DOHH2 (cell line): ENCODE measurements at regions not wholly inside any gene's neighbourhood (a gene's known extent, or its start where the extent isn't known, plus 50 kb on each side); places are given as distances from the start of the nearest gene placed in this dataset.

ENCODE experiments used
- H3F3A ChIP-seq: fragments of 200-600 bp; sonication (generic), shearing (Covaris generic); 2 replicates; pipeline ENCODE4 v1.6.0; 2016; ENCODE audit warnings: antibody characterized with exemption, mild to moderate bottlenecking; ENCODE audit not compliant: control insufficient read depth, insufficient read depth
- H3K27ac ChIP-seq: fragments of 200-600 bp; sonication (generic); 2 replicates; pipeline ENCODE4 v1.5.1; 2014; ENCODE audit warnings: low read depth, mild to moderate bottlenecking, low read length, moderate library complexity
- H3K27me3 ChIP-seq: fragments of 200-600 bp; sonication (generic); 2 replicates; pipeline ENCODE4 v1.6.1; 2014; ENCODE audit warnings: mild to moderate bottlenecking, low read length, mixed read lengths; ENCODE audit not compliant: control insufficient read depth
- H3K36me3 ChIP-seq: fragments of 200-600 bp; sonication (generic); 2 replicates; pipeline ENCODE4 v1.6.1; 2014; ENCODE audit warnings: mild to moderate bottlenecking, low read length, moderate library complexity, mixed read lengths; ENCODE audit not compliant: control insufficient read depth
- H3K4me1 ChIP-seq: fragments of 200-600 bp; sonication (generic); 2 replicates; pipeline ENCODE4 v1.6.1; 2014; ENCODE audit warnings: mild to moderate bottlenecking, low read length, mixed read lengths; ENCODE audit not compliant: control insufficient read depth
- H3K4me2 ChIP-seq: fragments of 200-600 bp; sonication (generic); 2 replicates; pipeline ENCODE4 v1.6.0; 2014; ENCODE audit warnings: mild to moderate bottlenecking, low read length, moderate library complexity
- H3K4me3 ChIP-seq: fragments of 200-600 bp; sonication (generic); 2 replicates; pipeline ENCODE4 v1.5.1; 2014; ENCODE audit warnings: mild to moderate bottlenecking, low read length, mixed read lengths
- H3K79me2 ChIP-seq: fragments of 200-600 bp; sonication (generic); 2 replicates; pipeline ENCODE4 v1.6.1; 2014; ENCODE audit warnings: mild to moderate bottlenecking, low read length, mixed read lengths; ENCODE audit not compliant: control insufficient read depth
- H3K9me2 ChIP-seq: fragments of 200-600 bp; sonication (generic); replicated peaks from 2 replicates; pipeline ENCODE4 v1.6.1; 2014; ENCODE audit warnings: mild to moderate bottlenecking, low read length, mixed read lengths; ENCODE audit not compliant: control insufficient read depth
- H3K9me3 ChIP-seq: fragments of 200-600 bp; sonication (generic); 2 replicates; pipeline ENCODE4 v1.6.1; 2014; ENCODE audit warnings: antibody characterized with exemption, low read length, mixed read lengths; ENCODE audit not compliant: control insufficient read depth, insufficient read depth
- H4K20me1 ChIP-seq: fragments of 200-600 bp; sonication (generic); 2 replicates; pipeline ENCODE4 v1.6.0; 2014; ENCODE audit warnings: low read depth, mild to moderate bottlenecking, antibody characterized with exemption, low read length, moderate library complexity; ENCODE audit not compliant: control insufficient read depth, insufficient read depth
- CTCF ChIP-seq: fragments of 200-600 bp; sonication (generic); IDR thresholded peaks from one replicate; pipeline ENCODE4 v1.5.1; 2014; ENCODE audit warnings: antibody characterized with exemption, mild to moderate bottlenecking, low read depth, low read length; ENCODE audit not compliant: poor library complexity, severe bottlenecking
- EZH2phosphoT487 ChIP-seq: fragments of 200-600 bp; sonication (generic); IDR thresholded peaks from 2 replicates; pipeline ENCODE4 v1.6.1; 2017; ENCODE audit warnings: borderline replicate concordance, mild to moderate bottlenecking, antibody characterized with exemption, low read length, moderate library complexity, mixed read lengths

- Histone ChIP-seq H3K9me2 (no peaks in the 10 kb centered on the region), H3K9me3 (no peaks in the 10 kb centered on the region), H3F3A (no peaks in the 10 kb centered on the region), H3K36me3 (no peaks in the 10 kb centered on the region), H3K4me2 (no peak overlapping the region), H3K4me1 (no peaks in the 10 kb centered on the region), H3K27ac (no peak overlapping the region), H4K20me1 (no peaks in the 10 kb centered on the region), H3K27me3 (no peaks in the 10 kb centered on the region), H3K4me3 (no peak overlapping the region), H3K79me2 (no peaks in the 10 kb centered on the region)
- no peak for TF ChIP-seq EZH2phosphoT487
- TF ChIP-seq CTCF: no peak
Observed at GRCh38 chr20:60200305-60200918, 242.2 kb downstream of the CDH26 start.

GRCh38 chr20:60201198-60201835, 243.1 kb downstream of the CDH26 start:
- H3K36me3 ChIP-seq: no peaks in the 10 kb centered on the region
- no peaks in the 10 kb centered on the region for H3K9me3 ChIP-seq
- no peaks in the 10 kb centered on the region for H3F3A ChIP-seq
- H3K4me2 ChIP-seq: no peak overlapping the region
- no peak overlapping the region for H3K4me3 ChIP-seq
- no peaks in the 10 kb centered on the region for H4K20me1 ChIP-seq
- no peaks in the 10 kb centered on the region for H3K27me3 ChIP-seq
- no peaks in the 10 kb centered on the region for H3K4me1 ChIP-seq
- no peaks in the 10 kb centered on the region for H3K9me2 ChIP-seq
- TF ChIP-seq CTCF (no peak), EZH2phosphoT487 (no peak)
- no peak overlapping the region for H3K27ac ChIP-seq
- no peaks in the 10 kb centered on the region for H3K79me2 ChIP-seq

- H3K4me2 ChIP-seq: no peak overlapping the region
- H3K27me3 ChIP-seq: no peaks in the 10 kb centered on the region
- H3F3A ChIP-seq: no peaks in the 10 kb centered on the region
- no peak overlapping the region for H3K4me3 ChIP-seq
- no peak for TF ChIP-seq EZH2phosphoT487
- TF ChIP-seq CTCF: no peak
- H3K27ac ChIP-seq: no peak overlapping the region
- H3K36me3 ChIP-seq: no peaks in the 10 kb centered on the region
- no peaks in the 10 kb centered on the region for H3K9me3 ChIP-seq
- no peaks in the 10 kb centered on the region for H4K20me1 ChIP-seq
- H3K4me1 ChIP-seq: no peaks in the 10 kb centered on the region
- H3K79me2 ChIP-seq: no peaks in the 10 kb centered on the region
- H3K9me2 ChIP-seq: no peaks in the 10 kb centered on the region
Observed at GRCh38 chr20:60202046-60202445, 243.8 kb downstream of the CDH26 start.
